Gastroesophageal sphincter (tissue), 4 donors: ENCODE measurements at regions not wholly inside any gene's neighbourhood (a gene's known extent, or its start where the extent isn't known, plus 50 kb on each side); places are given as distances from the start of the nearest gene placed in this dataset.
"Not testable (repeated sequence)": the region's sequence is repeated elsewhere in the genome, so short reads cannot be mapped to it uniquely, and the experiment has no call there.

Experiments used
- ATAC-seq: fragments of 150-250 bp; one replicate; pipeline ENCODE4 v1.9.1; 2016; ENCODE audit warnings: mild to moderate bottlenecking, moderate library complexity
- H3K27ac ChIP-seq, 4 donors: fragments of 200-600 bp; sonication (generic) in 3 of 4; 1 replicate in 3 of 4; 2 replicates in 1 of 4; pipeline ENCODE4 v1.5.1; 2016 to 2019
- H3K27me3 ChIP-seq: fragments of 200-600 bp; sonication (generic); one replicate; pipeline ENCODE4 v1.5.1; 2019
- H3K36me3 ChIP-seq, 2 donors: fragments of 200-600 bp; sonication (generic); one replicate each; pipeline ENCODE4 v1.5.1; 2019; ENCODE audit warnings: control low read depth in 1 of 2
- H3K4me1 ChIP-seq, 3 donors: fragments of 200-600 bp; sonication (generic); 1 replicate in 2 of 3; 2 replicates in 1 of 3; pipeline ENCODE4 v1.5.1; 2016 to 2019; ENCODE audit warnings: control low read depth in 2 of 3
- H3K4me3 ChIP-seq, 2 donors: fragments of 200-600 bp; sonication (generic); one replicate each; pipeline ENCODE4 v1.5.1; 2019; ENCODE audit warnings: mild to moderate bottlenecking in 1 of 2, moderate library complexity in 1 of 2
- H3K9me3 ChIP-seq, 3 donors: fragments of 200-600 bp; sonication (generic); one replicate each; pipeline ENCODE4 v1.5.1; 2017 to 2019; ENCODE audit warnings: control low read depth in 2 of 3
- CTCF ChIP-seq, 4 experiments: fragments of 200-600 bp in 2 of 4; fragments of 450-650 bp in 2 of 4; sonication (generic) in 1 of 4; IDR thresholded peaks; one replicate each; pipeline ENCODE4 v1.5.1; 2017 to 2019; ENCODE audit warnings: antibody characterized with exemption in 4 of 4, mild to moderate bottlenecking in 2 of 4, moderate library complexity in 2 of 4
- EP300 ChIP-seq: sonication (generic); formaldehyde crosslinking; IDR thresholded peaks from one replicate; pipeline ENCODE4 v1.6.1; 2017; ENCODE audit warnings: antibody characterized with exemption, mild to moderate bottlenecking
- POLR2A ChIP-seq, 2 donors: fragments of 450-650 bp; IDR thresholded peaks; one replicate each; pipeline ENCODE4 v1.6.1; 2017; ENCODE audit warnings: antibody characterized with exemption in 2 of 2, mild to moderate bottlenecking in 2 of 2, moderate library complexity in 1 of 2
- POLR2AphosphoS5 ChIP-seq: sonication (generic); formaldehyde crosslinking; IDR thresholded peaks from one replicate; pipeline ENCODE4 v1.6.1; 2017; ENCODE audit warnings: antibody characterized with exemption
- WGBS, 2 donors: methylation state at CpG; one replicate each; pipeline ENCODE4 v1.1.5; 2018; ENCODE audit warnings: low coverage in 1 of 2; 5-methylcytosine and 5-hydroxymethylcytosine counted together

GRCh38 chr14:101669629-101670028 lies 91.9 kb upstream of the PPP2R5C start:
- no peaks in the 10 kb centered on the region for H3K36me3 ChIP-seq
- H3K27ac ChIP-seq = no peak overlapping the region

GRCh38 chr14:101673873-101674272 lies 87.6 kb upstream of the PPP2R5C start:
- TF ChIP-seq EP300 (no peak), POLR2A (IDR thresholded peaks at IDR 0.05) (no peak), CTCF (IDR thresholded peaks at IDR 0.05) (no peak), POLR2AphosphoS5 (no peak)
- H3K9me3 ChIP-seq = peaks cover 0 to 15% (median 0%) of the 10 kb centered on the region in 3 donors
- no peak overlapping the region for H3K27ac ChIP-seq
- WGBS, 2 donors = 48 to 71% methylated on average over 4 to 5 of the region's 5 CpGs
- no peak overlapping the region for H3K4me3 ChIP-seq
- H3K36me3 ChIP-seq = no peaks in the 10 kb centered on the region
- no peaks in the 10 kb centered on the region for H3K27me3 ChIP-seq
- H3K4me1 ChIP-seq = no peaks in the 10 kb centered on the region
- ATAC-seq = no peak

More at GRCh38 chr14:101669629-101670028, 91.9 kb upstream of the PPP2R5C start:
- no peak overlapping the region for H3K4me3 ChIP-seq
- no peak for ATAC-seq
- no peaks in the 10 kb centered on the region for H3K4me1 ChIP-seq
- peaks cover 34% of the 10 kb centered on the region for H3K27me3 ChIP-seq
- peaks cover 0 to 19% (median 0%) of the 10 kb centered on the region in 3 donors for H3K9me3 ChIP-seq
- TF ChIP-seq POLR2A (IDR thresholded peaks at IDR 0.05) (no peak), EP300 (no peak), POLR2AphosphoS5 (no peak), CTCF (IDR thresholded peaks at IDR 0.05) (no peak)

- H3K36me3 ChIP-seq, H3K4me3 ChIP-seq, H3K4me1 ChIP-seq, H3K27ac ChIP-seq, ATAC-seq, H3K9me3 ChIP-seq, H3K27me3 ChIP-seq: not testable (repeated sequence)
- WGBS, 2 donors = 83% methylated on average over 1 of the region's 2 CpGs; no CpG with 5 or more reads in 1 of the 2 donors
These were observed 85.7 kb upstream of the PPP2R5C start for GRCh38 chr14:101675835-101676234.

GRCh38 chr14:101677912-101678327 lies 83.6 kb upstream of the PPP2R5C start:
- 80 to 88% methylated on average over 9 to 11 of the region's 11 CpGs for WGBS, 2 donors
- not testable (repeated sequence) for ATAC-seq, H3K4me3 ChIP-seq

GRCh38 chr14:101681795-101682194 lies 79.7 kb upstream of the PPP2R5C start:
- Histone ChIP-seq H3K4me1 (no peaks in the 10 kb centered on the region), H3K4me3 (no peak overlapping the region), H3K27ac (no peak overlapping the region), H3K36me3 (no peaks in the 10 kb centered on the region), H3K9me3 (no peaks in the 10 kb centered on the region), H3K27me3 (peaks cover 33% of the 10 kb centered on the region)
- WGBS, 2 donors = 88 to 100% methylated on average over 2 of the region's 2 CpGs
- no peak for ATAC-seq
- no peak for TF ChIP-seq POLR2AphosphoS5
- TF ChIP-seq POLR2A (IDR thresholded peaks at IDR 0.05) = no peak
- no peak for TF ChIP-seq EP300
- no peak for TF ChIP-seq CTCF (IDR thresholded peaks at IDR 0.05)

More at GRCh38 chr14:101677912-101678327, 83.6 kb upstream of the PPP2R5C start:
- H3K27me3 ChIP-seq, H3K27ac ChIP-seq, H3K9me3 ChIP-seq, H3K4me1 ChIP-seq, H3K36me3 ChIP-seq: not testable (repeated sequence)

- no peak for ATAC-seq
- TF ChIP-seq POLR2A (IDR thresholded peaks at IDR 0.05) = no peak
- no peak for TF ChIP-seq EP300
- TF ChIP-seq CTCF (IDR thresholded peaks at IDR 0.05) = no peak
- TF ChIP-seq POLR2AphosphoS5 = no peak
- WGBS, 2 donors = 71 to 81% methylated on average over 4 to 6 of the region's 6 CpGs
- Histone ChIP-seq H3K9me3 (no peaks in the 10 kb centered on the region), H3K27ac (no peak overlapping the region), H3K27me3 (peaks cover 40% of the 10 kb centered on the region), H3K4me3 (no peak overlapping the region), H3K36me3 (no peaks in the 10 kb centered on the region), H3K4me1 (no peaks in the 10 kb centered on the region)
These were observed 78.1 kb upstream of the PPP2R5C start for GRCh38 chr14:101683365-101683764.
